ENCODE measurements at regions not wholly inside any gene's neighbourhood (a gene's known extent, or its start where the extent isn't known, plus 50 kb on each side); places are given as distances from the start of the nearest gene placed in this dataset.

DNA sequence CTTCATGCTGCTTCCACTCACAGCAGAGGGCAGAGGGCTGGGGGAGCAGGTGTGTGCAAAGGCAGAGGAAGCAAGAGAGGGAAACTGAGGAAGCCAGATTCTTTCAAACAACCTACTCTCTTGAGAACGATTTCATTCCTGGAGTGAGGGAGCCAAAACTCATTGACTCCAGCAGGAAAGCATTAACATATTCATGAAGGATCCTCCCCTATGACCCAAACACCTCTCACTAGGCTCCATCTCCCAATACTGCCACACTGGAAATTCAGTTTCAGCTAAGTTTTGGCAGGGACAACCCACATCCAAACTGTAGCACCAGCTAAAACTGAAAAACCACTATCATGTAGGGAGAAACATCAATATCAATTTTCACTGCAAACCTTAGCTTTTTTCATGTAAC lies 125.1 kb downstream of the OLIG3 start:
- TF ChIP-seq POLR2AphosphoS5 (IDR thresholded peaks at IDR 0.05; ENCODE audit: borderline replicate concordance, low read depth, low read length) = no peak
- TF ChIP-seq EZH2 (IDR thresholded peaks at IDR 0.05) = no peak
